GM12865 (cell line): ENCODE measurements at regions not wholly inside any gene's neighbourhood (a gene's known extent, or its start where the extent isn't known, plus 50 kb on each side); places are given as distances from the start of the nearest gene placed in this dataset.

Experiments
- DNase-seq: peaks from one replicate; pipeline ENCODE4 v3.0.0; 2010; ENCODE audit warnings: low read depth
- H3K4me3 ChIP-seq: 2 replicates; pipeline ENCODE4 v1.5.1; 2011; ENCODE audit warnings: mild to moderate bottlenecking, low read depth, low read length, control low read depth
- CTCF ChIP-seq: IDR thresholded peaks from 2 replicates; pipeline ENCODE4 v1.5.1; 2011; ENCODE audit warnings: low read length, control low read depth, low read depth, inconsistent platforms; ENCODE audit not compliant: insufficient read depth; ENCODE audit errors: missing control alignments

DNA sequence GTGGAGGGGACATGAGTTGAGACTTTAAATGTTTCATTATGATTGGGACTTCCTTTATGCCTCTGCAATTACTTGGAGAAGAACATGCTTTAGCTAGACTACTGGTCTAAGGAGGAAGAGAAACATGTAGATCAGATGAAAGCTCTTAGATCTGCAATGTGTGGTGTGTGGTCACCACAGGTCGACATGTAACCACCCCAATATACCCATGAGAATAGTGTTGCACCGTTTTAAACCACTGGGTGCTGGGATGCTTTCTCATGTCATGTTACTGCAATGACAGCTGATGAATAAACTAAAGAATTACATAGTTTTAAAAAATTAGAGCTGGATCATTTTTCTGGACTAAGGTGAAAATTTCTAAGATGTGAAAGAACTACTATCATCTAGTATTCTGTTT is 1039.7 kb downstream of the RAPGEF2 start:
- TF ChIP-seq CTCF, result no peak
- H3K4me3 ChIP-seq, result no peak overlapping the region
- peak; percentile 83 for DNase-seq

DNA sequence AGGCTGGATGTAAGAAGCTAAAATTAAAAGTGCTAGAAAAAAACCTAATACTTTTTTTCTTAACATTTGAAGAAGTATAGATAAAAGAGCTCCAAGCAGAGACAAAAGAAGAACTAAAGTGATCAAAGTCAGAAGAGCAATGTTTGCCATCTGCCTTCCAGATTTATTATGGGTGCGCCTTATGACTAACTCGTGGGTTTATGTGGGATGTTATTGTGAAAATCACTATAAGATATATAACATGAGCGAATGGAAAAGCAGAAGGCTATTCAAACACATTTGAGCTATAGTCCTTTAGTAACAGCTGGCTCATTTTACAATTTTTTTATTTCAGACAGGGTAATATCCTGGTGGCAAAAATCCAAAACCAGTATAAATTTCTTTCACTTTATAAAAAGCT is 1040.7 kb downstream of the RAPGEF2 start:
- no peak for DNase-seq
- TF ChIP-seq CTCF, result no peak
- H3K4me3 ChIP-seq, result no peak overlapping the region

DNA sequence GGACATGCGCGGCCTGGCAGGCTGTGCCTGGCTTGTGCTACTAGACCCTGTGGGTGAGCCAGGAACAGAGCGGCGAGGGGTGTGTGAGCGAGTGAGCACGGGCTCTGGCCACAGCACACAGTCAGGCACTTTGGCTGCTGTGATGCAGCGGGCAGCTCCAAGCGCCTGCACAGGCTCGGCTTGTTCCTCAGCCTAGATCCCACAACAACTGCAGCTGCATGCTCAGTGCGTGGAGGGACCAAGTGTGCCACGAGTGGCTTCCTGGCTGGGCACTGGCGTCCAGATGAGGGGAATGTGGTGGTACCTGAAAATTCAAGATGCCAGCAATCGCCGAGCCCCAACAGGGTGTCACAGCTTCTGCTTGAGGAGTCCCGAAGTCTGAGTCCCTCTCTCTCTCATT is 1056.6 kb downstream of the RAPGEF2 start:
- no peak overlapping the region for H3K4me3 ChIP-seq
- TF ChIP-seq CTCF, result no peak
- no peak for DNase-seq

- no peak for DNase-seq
- no peak for TF ChIP-seq CTCF
- no peak overlapping the region for H3K4me3 ChIP-seq
These were observed 1058.1 kb downstream of the RAPGEF2 start for GRCh38 chr4:160161026-160161425.

DNA sequence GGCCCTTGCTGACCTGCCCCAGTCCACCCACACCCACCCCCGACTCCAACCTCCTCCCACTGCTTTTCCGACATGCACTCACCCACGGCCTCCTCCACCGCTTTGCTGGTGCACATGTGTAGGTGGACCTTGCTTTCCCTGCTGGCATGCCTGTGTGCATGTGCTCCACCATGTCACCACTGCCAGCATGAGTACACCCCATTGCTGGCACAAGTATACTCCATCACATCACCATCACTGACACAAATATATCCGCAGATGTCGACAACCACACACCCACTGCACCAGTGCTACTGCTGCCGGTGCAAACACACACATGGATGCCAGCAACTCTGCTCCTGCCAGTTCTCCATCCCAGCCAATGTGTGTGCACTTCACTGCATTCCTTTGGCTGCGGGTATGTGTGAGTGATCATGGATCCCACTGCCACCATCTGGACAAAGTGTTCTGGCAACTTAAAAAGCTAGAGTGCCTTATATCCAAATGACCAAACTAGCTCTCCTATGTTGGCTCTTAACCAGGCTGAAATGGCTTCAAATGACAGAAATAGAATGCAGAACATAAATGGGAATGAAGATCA is 1072.3 kb downstream of the RAPGEF2 start:
- no peak for TF ChIP-seq CTCF
- DNase-seq, result no peak

GRCh38 chr4:160180211-160180610 is 1077.3 kb downstream of the RAPGEF2 start:
- H3K4me3 ChIP-seq, result no peak overlapping the region
- TF ChIP-seq CTCF, result no peak
- no peak for DNase-seq

More for the DNA sequence above, 1072.3 kb downstream of the RAPGEF2 start:
- no peak overlapping the region for H3K4me3 ChIP-seq

DNA sequence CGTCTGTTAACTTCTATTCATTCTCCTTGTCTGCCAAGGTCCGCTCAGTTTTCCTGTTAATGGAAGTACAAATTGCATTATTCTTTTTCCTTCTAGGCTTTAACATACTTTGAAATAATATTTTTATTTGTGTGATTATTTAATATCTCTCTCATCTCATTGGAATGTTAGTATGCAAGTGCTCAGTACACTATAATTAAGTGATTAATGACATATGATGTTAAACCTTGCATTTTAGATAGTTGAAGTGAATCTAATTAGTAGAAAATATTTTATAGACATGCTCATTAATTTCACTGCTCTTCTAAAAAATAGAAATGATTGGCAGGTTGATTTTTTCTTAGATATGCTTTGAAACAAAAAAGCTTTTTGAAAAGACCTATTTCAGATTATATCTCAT is 1079.8 kb downstream of the RAPGEF2 start:
- no peak for DNase-seq
- TF ChIP-seq CTCF, result no peak
- H3K4me3 ChIP-seq, result no peak overlapping the region
